ENCODE measurements at regions not wholly inside any gene's neighbourhood (a gene's known extent, or its start where the extent isn't known, plus 50 kb on each side); places are given as distances from the start of the nearest gene placed in this dataset.

DNA sequence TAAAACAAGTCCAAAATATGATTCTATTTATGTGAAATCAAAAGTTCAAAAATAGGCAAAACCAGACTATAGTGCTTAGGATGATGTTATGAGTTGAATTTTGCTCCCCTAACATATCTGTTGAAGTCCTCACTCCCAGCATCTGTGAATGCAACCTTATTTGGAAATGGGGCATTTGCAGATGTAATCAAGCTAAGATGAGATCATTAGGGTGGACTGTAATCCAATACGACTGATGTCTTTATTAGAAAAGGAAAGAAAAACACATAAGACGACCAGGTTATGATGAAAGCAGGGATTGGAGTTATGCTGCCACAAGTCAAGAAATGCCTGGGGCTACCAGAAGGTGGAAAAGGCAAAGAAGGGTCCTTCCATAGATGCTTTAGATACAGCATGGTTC is 110.5 kb upstream of the CCDC39 start:
- H3K27ac ChIP-seq (ENCODE audit: low read depth, low read length): no peak overlapping the region
- H3K4me1 ChIP-seq (ENCODE audit: control insufficient read depth, insufficient read depth, low read length): no peaks in the 10 kb centered on the region; the same call in 1 of the 2 replicates
- no peaks in the 10 kb centered on the region for H3K9me3 ChIP-seq (ENCODE audit: control insufficient read depth, insufficient read depth, low read depth, low read length)
- H3K36me3 ChIP-seq (ENCODE audit: control insufficient read depth, insufficient read depth, low read length): no peaks in the 10 kb centered on the region
- no peaks in the 10 kb centered on the region for H3K27me3 ChIP-seq (ENCODE audit: control insufficient read depth, insufficient read depth, low read length)
- H3K9ac ChIP-seq (ENCODE audit: low read length): no peak overlapping the region
- H3K4me3 ChIP-seq (ENCODE audit: low read depth, low read length): no peak overlapping the region

DNA sequence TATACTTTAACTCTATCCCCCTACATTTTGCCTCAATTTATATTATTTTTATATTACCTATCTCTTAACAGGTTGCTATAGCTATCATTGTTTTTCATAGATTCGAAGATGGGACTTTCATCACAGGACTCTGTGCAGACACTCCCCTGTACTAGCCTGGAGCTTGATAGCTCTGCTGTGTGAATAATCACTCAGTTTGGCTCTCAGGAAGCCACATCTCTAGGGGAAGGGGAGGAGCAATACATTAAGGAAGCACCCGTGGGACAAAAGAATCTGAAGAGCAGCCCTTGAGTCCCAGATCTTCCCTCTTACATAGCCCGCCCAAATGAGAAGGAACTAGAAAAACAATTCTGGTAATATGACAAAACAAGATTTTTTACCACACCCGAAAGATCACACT is 114.3 kb upstream of the FXR1 start:
- Histone ChIP-seq H3K4me1 (ENCODE audit: control insufficient read depth, insufficient read depth, low read length) (no peaks in the 10 kb centered on the region), H3K9ac (ENCODE audit: low read length) (no peak overlapping the region), H3K9me3 (ENCODE audit: control insufficient read depth, insufficient read depth, low read depth, low read length) (no peaks in the 10 kb centered on the region), H3K27ac (ENCODE audit: low read depth, low read length) (no peak overlapping the region), H3K36me3 (ENCODE audit: control insufficient read depth, insufficient read depth, low read length) (no peaks in the 10 kb centered on the region), H3K27me3 (ENCODE audit: control insufficient read depth, insufficient read depth, low read length) (no peaks in the 10 kb centered on the region), H3K4me3 (ENCODE audit: low read depth, low read length) (no peak overlapping the region)

DNA sequence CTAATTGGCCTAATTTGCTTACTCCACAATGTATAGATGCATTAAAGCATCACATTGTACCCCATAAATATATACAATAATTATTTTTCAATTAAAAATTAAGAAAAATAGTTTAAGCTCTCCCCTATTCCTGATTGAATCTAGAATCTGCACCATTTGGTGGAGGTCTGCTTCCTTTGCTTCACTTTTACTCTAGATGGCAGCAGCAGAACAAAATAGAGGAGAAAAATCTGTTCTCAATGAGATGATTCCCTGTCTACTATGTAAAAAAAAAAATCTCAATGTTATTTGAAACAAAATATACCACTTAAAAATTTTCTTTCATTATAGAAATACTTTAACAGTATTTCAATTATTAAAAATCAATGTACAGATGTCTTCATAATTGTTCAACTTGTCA is 109.6 kb upstream of the FXR1 start:
- Histone ChIP-seq H3K4me3 (ENCODE audit: low read depth, low read length) (no peak overlapping the region), H3K9ac (ENCODE audit: low read length) (no peak overlapping the region)

DNA sequence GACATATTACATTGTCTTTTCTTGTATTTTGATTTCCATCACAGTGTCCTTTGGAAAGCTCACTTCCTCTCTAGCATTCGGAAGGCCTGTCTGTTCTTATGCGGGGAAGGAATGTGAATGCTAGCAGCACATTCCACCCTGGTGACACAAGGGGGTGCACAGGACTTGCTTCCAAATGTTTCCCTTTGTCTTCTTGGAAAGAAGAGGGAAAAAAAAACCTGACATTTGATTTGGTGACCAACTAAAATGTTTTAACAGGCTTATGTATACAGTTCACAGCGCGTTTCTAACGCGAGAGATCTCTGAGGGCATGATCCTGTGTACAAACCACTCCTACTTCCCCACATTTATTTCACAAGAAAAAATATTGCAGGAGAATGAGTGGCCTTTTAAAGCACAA is 107.6 kb upstream of the FXR1 start:
- Histone ChIP-seq H3K9ac (ENCODE audit: low read length) (peak overlapping the region; percentile 37), H3K9me3 (ENCODE audit: control insufficient read depth, insufficient read depth, low read depth, low read length) (no peaks in the 10 kb centered on the region), H3K36me3 (ENCODE audit: control insufficient read depth, insufficient read depth, low read length) (no peaks in the 10 kb centered on the region), H3K27me3 (ENCODE audit: control insufficient read depth, insufficient read depth, low read length) (no peaks in the 10 kb centered on the region), H3K4me1 (ENCODE audit: control insufficient read depth, insufficient read depth, low read length) (no peaks in the 10 kb centered on the region), H3K4me3 (ENCODE audit: low read depth, low read length) (no peak overlapping the region), H3K27ac (ENCODE audit: low read depth, low read length) (peak overlapping the region; percentile 35; the same call in 1 of the 2 replicates)

More for the DNA sequence above, 109.6 kb upstream of the FXR1 start:
- H3K36me3 ChIP-seq (ENCODE audit: control insufficient read depth, insufficient read depth, low read length): no peaks in the 10 kb centered on the region
- no peak overlapping the region for H3K27ac ChIP-seq (ENCODE audit: low read depth, low read length)
- H3K27me3 ChIP-seq (ENCODE audit: control insufficient read depth, insufficient read depth, low read length): no peaks in the 10 kb centered on the region
- no peaks in the 10 kb centered on the region for H3K4me1 ChIP-seq (ENCODE audit: control insufficient read depth, insufficient read depth, low read length)
- no peaks in the 10 kb centered on the region for H3K9me3 ChIP-seq (ENCODE audit: control insufficient read depth, insufficient read depth, low read depth, low read length)

DNA sequence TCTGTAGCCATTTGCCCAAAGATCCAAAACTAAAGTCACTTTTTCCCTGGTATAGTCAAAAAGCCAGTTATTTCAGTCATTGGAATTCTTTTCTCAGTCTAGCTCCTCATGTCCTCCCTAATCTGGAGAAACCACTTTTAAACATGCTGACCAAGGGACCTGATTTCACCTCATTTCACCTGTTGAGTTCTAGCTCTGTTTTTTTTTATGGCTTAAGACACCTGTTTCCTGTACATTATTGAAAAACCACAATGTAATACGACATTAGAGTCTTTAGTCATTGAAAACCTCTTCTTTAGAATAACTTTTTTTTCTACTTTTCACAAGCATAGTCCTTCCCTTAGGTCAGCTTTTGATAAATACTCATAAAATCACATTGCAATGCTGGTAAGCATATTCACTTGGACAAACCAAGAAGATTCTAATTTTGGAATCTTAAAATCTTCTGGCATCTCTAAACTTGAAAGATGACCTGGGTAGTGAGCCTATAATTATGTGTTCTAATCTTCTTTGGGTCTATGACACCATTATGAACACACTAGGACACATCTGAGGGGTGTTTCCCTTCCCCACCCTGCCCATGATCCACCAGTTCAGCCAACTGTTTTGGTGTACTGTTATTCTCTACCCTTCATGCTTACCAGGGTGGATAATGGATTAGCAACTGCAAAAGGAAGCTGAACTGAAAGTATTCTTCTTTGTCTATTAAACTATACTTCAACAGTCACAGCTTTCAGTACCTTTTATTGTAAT is 103.5 kb upstream of the FXR1 start:
- Histone ChIP-seq H3K36me3 (ENCODE audit: control insufficient read depth, insufficient read depth, low read length) (no peaks in the 10 kb centered on the region), H3K27me3 (ENCODE audit: control insufficient read depth, insufficient read depth, low read length) (no peaks in the 10 kb centered on the region), H3K27ac (ENCODE audit: low read depth, low read length) (no peak overlapping the region), H3K4me3 (ENCODE audit: low read depth, low read length) (no peak overlapping the region), H3K9me3 (ENCODE audit: control insufficient read depth, insufficient read depth, low read depth, low read length) (no peaks in the 10 kb centered on the region), H3K4me1 (ENCODE audit: control insufficient read depth, insufficient read depth, low read length) (no peaks in the 10 kb centered on the region), H3K9ac (ENCODE audit: low read length) (no peak overlapping the region)

DNA sequence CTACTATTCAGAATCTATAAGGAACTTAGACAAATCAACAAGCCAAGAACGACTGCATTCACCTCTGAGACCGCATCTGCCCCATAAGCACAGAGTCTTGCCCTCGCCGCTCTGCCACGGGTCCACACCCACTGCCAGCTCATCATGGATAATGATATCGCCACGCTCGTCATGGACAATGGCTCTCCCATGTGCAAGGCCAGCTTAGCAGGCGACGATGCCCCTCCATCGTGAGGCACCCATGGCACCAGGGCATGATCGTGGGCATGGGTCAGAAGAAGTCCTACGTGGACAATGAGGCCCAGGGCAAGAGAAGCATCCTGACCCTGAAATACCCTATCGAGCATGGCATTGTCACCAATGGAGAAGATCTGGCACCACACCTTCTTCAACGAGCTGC is 92.1 kb upstream of the FXR1 start:
- H3K27ac ChIP-seq (ENCODE audit: low read depth, low read length): no peak overlapping the region
- H3K9ac ChIP-seq (ENCODE audit: low read length): no peak overlapping the region
- no peaks in the 10 kb centered on the region for H3K36me3 ChIP-seq (ENCODE audit: control insufficient read depth, insufficient read depth, low read length)
- no peaks in the 10 kb centered on the region for H3K4me1 ChIP-seq (ENCODE audit: control insufficient read depth, insufficient read depth, low read length)
- H3K9me3 ChIP-seq (ENCODE audit: control insufficient read depth, insufficient read depth, low read depth, low read length): no peaks in the 10 kb centered on the region; the same call in 1 of the 2 replicates
- no peak overlapping the region for H3K4me3 ChIP-seq (ENCODE audit: low read depth, low read length)
- no peaks in the 10 kb centered on the region for H3K27me3 ChIP-seq (ENCODE audit: control insufficient read depth, insufficient read depth, low read length)

DNA sequence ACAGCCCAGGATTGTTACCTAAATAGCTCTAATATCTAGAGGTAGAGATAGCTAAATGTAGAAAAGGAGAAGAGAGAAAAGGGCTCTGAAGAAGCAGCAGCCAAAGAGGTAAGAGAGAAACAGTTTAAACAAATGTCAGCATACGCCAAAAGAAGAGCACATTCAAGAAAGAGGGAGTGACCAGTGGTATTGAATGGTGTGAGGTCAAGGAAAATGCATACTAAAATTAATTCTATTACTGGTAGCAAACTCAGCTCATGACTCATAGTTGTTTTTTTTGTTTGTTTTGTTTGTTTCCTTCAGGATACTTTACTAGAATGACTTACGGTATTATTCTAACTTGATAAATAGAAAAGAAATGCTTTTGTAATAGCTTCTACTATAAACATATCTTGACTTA is 86.5 kb upstream of the FXR1 start:
- Histone ChIP-seq H3K9ac (ENCODE audit: low read length) (no peak overlapping the region), H3K36me3 (ENCODE audit: control insufficient read depth, insufficient read depth, low read length) (no peaks in the 10 kb centered on the region), H3K4me3 (ENCODE audit: low read depth, low read length) (no peak overlapping the region), H3K27me3 (ENCODE audit: control insufficient read depth, insufficient read depth, low read length) (no peaks in the 10 kb centered on the region), H3K9me3 (ENCODE audit: control insufficient read depth, insufficient read depth, low read depth, low read length) (no peaks in the 10 kb centered on the region), H3K27ac (ENCODE audit: low read depth, low read length) (no peak overlapping the region), H3K4me1 (ENCODE audit: control insufficient read depth, insufficient read depth, low read length) (no peaks in the 10 kb centered on the region)

DNA sequence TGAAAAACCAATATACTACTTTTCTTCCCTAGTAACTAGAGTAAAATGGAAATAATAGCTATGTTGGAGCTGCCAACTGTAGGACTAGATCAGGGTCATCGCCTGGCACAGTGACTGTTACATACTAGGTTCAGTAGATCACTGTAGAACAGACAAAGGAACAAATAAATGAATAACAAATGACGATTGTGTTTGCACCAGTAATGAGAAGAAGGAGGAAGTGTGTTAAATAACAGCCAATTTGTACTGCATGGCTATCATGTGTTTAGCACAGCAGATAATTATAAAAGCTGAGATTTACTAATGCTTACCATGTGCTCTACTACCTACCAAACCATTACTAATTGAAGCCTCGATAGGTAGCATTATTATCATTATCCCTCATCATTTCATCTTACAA is 85.3 kb upstream of the FXR1 start:
- Histone ChIP-seq H3K4me3 (ENCODE audit: low read depth, low read length) (no peak overlapping the region), H3K9me3 (ENCODE audit: control insufficient read depth, insufficient read depth, low read depth, low read length) (no peaks in the 10 kb centered on the region), H3K27ac (ENCODE audit: low read depth, low read length) (no peak overlapping the region), H3K36me3 (ENCODE audit: control insufficient read depth, insufficient read depth, low read length) (no peaks in the 10 kb centered on the region), H3K4me1 (ENCODE audit: control insufficient read depth, insufficient read depth, low read length) (no peaks in the 10 kb centered on the region), H3K9ac (ENCODE audit: low read length) (no peak overlapping the region), H3K27me3 (ENCODE audit: control insufficient read depth, insufficient read depth, low read length) (no peaks in the 10 kb centered on the region)

DNA sequence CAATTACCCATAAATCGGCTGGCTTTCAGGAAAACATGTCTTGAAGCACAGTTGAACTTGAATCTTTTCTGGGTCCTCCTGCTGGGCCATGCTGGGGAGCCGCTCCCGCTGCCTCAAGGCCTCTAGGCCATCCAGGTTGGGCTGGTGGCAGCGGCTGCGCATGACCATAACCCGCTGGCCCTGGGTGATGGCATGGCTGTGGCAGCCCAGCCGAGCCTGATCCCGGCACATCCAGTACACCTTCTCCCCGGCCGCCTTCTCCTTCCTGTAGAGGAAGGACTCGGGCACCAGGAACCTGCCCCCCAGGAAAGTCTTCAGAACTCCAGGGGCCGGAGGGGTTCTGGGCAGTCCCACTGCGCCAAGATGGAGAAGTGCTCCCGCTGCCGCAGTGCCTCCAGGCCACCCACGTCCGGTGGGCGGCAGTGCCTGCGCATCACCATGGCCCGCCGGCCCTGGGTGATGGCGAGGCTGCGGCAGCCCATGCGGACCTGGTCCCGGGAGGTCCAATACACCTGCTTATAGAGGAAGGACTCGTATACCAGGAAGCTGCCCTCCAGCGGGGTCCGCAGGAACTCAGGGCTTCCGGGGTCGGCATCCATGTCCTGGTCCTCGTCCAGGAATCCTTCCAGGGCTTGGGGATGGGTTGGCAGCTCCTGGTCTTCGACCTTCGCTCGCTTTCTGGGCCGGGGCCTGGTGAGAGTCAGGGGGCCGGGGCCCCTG is 84.3 kb upstream of the FXR1 start:
- H3K27me3 ChIP-seq (ENCODE audit: control insufficient read depth, insufficient read depth, low read length): no peaks in the 10 kb centered on the region
- H3K4me3 ChIP-seq (ENCODE audit: low read depth, low read length): no peak overlapping the region
- no peak overlapping the region for H3K9ac ChIP-seq (ENCODE audit: low read length)
- H3K9me3 ChIP-seq (ENCODE audit: control insufficient read depth, insufficient read depth, low read depth, low read length): no peaks in the 10 kb centered on the region
- H3K4me1 ChIP-seq (ENCODE audit: control insufficient read depth, insufficient read depth, low read length): no peaks in the 10 kb centered on the region
- no peak overlapping the region for H3K27ac ChIP-seq (ENCODE audit: low read depth, low read length)
- H3K36me3 ChIP-seq (ENCODE audit: control insufficient read depth, insufficient read depth, low read length): no peaks in the 10 kb centered on the region

DNA sequence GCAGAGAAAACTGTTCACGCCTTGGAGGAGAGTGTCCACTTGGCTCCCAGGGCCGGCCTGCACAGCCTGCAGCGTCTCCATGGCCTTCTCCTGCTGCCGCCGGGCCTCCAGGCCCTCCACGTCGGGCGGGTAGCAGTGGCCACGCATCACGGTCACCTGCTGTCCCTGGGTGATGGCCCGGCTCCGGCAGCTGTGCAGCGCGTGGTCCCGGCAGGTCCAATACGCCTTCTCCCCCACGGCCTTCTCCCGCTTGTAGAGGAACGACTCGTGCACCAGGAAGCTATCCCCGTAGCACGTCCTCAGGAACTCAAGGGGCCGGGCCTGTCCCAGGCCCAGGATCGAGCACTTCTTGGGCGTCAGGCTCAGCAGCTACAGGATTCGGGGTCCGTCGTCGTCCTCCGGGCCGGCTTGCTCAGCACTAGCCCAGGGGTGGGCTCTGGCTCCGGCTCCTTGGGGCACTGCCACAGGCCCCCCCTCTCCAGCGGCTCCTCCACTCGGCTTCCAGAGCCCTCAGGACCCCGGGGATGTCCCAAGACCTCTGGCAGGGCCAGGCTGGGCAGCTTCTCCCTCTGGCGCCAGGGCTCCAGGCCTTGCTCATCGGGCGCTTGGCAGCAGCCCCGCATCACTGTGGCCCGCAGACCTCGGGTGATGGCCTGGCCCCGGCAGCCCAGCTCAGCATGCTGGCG is 83.6 kb upstream of the FXR1 start:
- H3K27ac ChIP-seq (ENCODE audit: low read depth, low read length): no peak overlapping the region
- H3K27me3 ChIP-seq (ENCODE audit: control insufficient read depth, insufficient read depth, low read length): no peaks in the 10 kb centered on the region
- H3K9ac ChIP-seq (ENCODE audit: low read length): no peak overlapping the region
- no peaks in the 10 kb centered on the region for H3K4me1 ChIP-seq (ENCODE audit: control insufficient read depth, insufficient read depth, low read length)
- no peak overlapping the region for H3K4me3 ChIP-seq (ENCODE audit: low read depth, low read length)
- H3K36me3 ChIP-seq (ENCODE audit: control insufficient read depth, insufficient read depth, low read length): no peaks in the 10 kb centered on the region
- H3K9me3 ChIP-seq (ENCODE audit: control insufficient read depth, insufficient read depth, low read depth, low read length): no peaks in the 10 kb centered on the region
